Cardiac muscle cell (in vitro differentiated cells and primary cell): ENCODE measurements at regions not wholly inside any gene's neighbourhood (a gene's known extent, or its start where the extent isn't known, plus 50 kb on each side); places are given as distances from the start of the nearest gene placed in this dataset.

Experiments
- DNase-seq, 2 donors: peaks; one replicate each; pipeline versions ENCODE4 v3.0.0 to v3.0.0-alpha.2; 2010 to 2017; ENCODE audit warnings: low read depth in 1 of 2, low spot score in 1 of 2
- H3K27ac ChIP-seq: fragments of 200-600 bp; sonication (generic); 2 replicates; pipeline ENCODE4 v1.5.1; 2016
- H3K27me3 ChIP-seq: fragments of 200-600 bp; sonication (generic); 2 replicates; pipeline ENCODE4 v1.6.0; 2016; ENCODE audit warnings: control low read depth
- H3K36me3 ChIP-seq: fragments of 200-600 bp; sonication (generic); 2 replicates; pipeline ENCODE4 v1.5.1; 2016; ENCODE audit warnings: control low read depth
- H3K4me1 ChIP-seq: fragments of 200-600 bp; sonication (generic); 2 replicates; pipeline ENCODE4 v1.8.1; 2017; ENCODE audit warnings: low read depth, mild to moderate bottlenecking, mixed run types
- H3K4me3 ChIP-seq: fragments of 200-600 bp; sonication (generic); 2 replicates; pipeline ENCODE4 v1.5.1; 2016; ENCODE audit warnings: mild to moderate bottlenecking
- H3K9me3 ChIP-seq: fragments of 200-600 bp; sonication (generic); 2 replicates; pipeline ENCODE4 v1.5.1; 2017; ENCODE audit warnings: low read depth, mild to moderate bottlenecking, control low read depth
- TF ChIP-seq, protein P1 (sequence below): IDR thresholded peaks from 2 replicates; pipeline ENCODE4 v1.5.1; 2012; ENCODE audit warnings: low read depth, mild to moderate bottlenecking, low read length

- no peak overlapping the region for H3K27ac ChIP-seq
- TF ChIP-seq, protein P1, sequence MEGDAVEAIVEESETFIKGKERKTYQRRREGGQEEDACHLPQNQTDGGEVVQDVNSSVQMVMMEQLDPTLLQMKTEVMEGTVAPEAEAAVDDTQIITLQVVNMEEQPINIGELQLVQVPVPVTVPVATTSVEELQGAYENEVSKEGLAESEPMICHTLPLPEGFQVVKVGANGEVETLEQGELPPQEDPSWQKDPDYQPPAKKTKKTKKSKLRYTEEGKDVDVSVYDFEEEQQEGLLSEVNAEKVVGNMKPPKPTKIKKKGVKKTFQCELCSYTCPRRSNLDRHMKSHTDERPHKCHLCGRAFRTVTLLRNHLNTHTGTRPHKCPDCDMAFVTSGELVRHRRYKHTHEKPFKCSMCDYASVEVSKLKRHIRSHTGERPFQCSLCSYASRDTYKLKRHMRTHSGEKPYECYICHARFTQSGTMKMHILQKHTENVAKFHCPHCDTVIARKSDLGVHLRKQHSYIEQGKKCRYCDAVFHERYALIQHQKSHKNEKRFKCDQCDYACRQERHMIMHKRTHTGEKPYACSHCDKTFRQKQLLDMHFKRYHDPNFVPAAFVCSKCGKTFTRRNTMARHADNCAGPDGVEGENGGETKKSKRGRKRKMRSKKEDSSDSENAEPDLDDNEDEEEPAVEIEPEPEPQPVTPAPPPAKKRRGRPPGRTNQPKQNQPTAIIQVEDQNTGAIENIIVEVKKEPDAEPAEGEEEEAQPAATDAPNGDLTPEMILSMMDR, result no peak
- H3K36me3 ChIP-seq, result peaks cover 57% of the 10 kb centered on the region
- H3K4me3 ChIP-seq, result no peak overlapping the region
- no peaks in the 10 kb centered on the region for H3K27me3 ChIP-seq
- H3K9me3 ChIP-seq, result no peaks in the 10 kb centered on the region
- no peaks in the 10 kb centered on the region for H3K4me1 ChIP-seq
- no peak for DNase-seq
Observed at GRCh38 chr4:122278976-122279375, 99.8 kb upstream of the ADAD1 start.

DNA sequence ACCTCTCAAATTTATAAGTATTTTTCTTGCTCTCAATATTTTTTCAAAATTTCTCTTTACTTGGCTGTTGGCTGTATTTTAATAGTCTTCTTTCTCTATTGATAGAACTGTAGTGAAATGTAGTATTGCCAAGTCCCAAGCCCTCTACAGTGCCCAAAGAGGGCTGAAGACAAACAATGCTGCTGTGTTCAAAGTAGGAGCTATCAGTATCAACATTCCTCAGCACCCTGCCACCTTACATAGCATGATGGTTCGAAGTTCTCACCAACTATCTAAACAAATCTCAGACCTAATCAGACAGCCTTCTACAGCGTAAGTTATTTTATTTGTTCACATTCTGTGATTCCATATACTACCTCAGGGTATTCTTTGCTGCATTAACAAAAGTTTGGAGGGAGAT, 99.1 kb upstream of the ADAD1 start:
- H3K9me3 ChIP-seq, result no peaks in the 10 kb centered on the region
- H3K27ac ChIP-seq, result no peak overlapping the region
- H3K4me1 ChIP-seq, result no peaks in the 10 kb centered on the region
- no peak overlapping the region for H3K4me3 ChIP-seq
- H3K27me3 ChIP-seq, result no peaks in the 10 kb centered on the region
- TF ChIP-seq, protein P1, result no peak
- H3K36me3 ChIP-seq, result peaks cover 52% of the 10 kb centered on the region
- no peak for DNase-seq

- no peaks in the 10 kb centered on the region for H3K4me1 ChIP-seq
- H3K27ac ChIP-seq, result no peak overlapping the region
- TF ChIP-seq, protein P1, result no peak
- H3K36me3 ChIP-seq, result peaks cover 61% of the 10 kb centered on the region
- H3K9me3 ChIP-seq, result no peaks in the 10 kb centered on the region
- DNase-seq, result no peak
- no peak overlapping the region for H3K4me3 ChIP-seq
- no peaks in the 10 kb centered on the region for H3K27me3 ChIP-seq
Observed at GRCh38 chr4:122285285-122285684, 93.5 kb upstream of the ADAD1 start.

- DNase-seq, result no peak
- Histone ChIP-seq H3K9me3 (no peaks in the 10 kb centered on the region), H3K27me3 (no peaks in the 10 kb centered on the region), H3K27ac (no peak overlapping the region), H3K36me3 (peaks cover 47% of the 10 kb centered on the region), H3K4me3 (no peak overlapping the region), H3K4me1 (no peaks in the 10 kb centered on the region)
- TF ChIP-seq, protein P1, result no peak
Observed at GRCh38 chr4:122293374-122294365, 85.1 kb upstream of the ADAD1 start.

DNA sequence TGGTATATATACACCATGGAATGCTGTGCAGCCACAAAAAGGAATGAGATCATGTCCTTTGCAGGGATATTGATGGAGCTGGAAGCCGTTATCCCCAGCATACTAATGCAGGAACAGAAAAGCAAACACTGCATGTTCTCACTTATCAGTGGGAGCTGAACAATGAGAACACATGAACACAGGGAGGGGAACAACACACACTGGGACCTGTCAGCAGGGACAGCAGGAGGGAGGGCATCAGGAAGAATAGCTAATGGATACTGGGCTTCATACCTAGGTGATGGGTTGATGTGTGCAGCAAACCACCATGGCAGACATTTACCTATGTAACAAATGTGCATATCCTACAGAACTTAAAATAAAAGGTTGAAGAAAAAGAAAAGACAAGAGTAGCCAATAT, 81.1 kb upstream of the ADAD1 start:
- TF ChIP-seq, protein P1, result no peak
- Histone ChIP-seq H3K9me3 (no peaks in the 10 kb centered on the region), H3K36me3 (peaks cover 25% of the 10 kb centered on the region), H3K27me3 (no peaks in the 10 kb centered on the region), H3K27ac (no peak overlapping the region), H3K4me3 (no peak overlapping the region), H3K4me1 (no peaks in the 10 kb centered on the region)
- DNase-seq, result no peak
